H1 (cell line): ENCODE measurements at regions not wholly inside any gene's neighbourhood (a gene's known extent, or its start where the extent isn't known, plus 50 kb on each side); places are given as distances from the start of the nearest gene placed in this dataset.

Experiments
- CBX5 ChIP-seq: fragments of 300-800, 300-1000 bp; sonication (generic); IDR thresholded peaks from 2 replicates; pipeline ENCODE4 v1.7.1; 2016; ENCODE audit warnings: antibody characterized with exemption, low read length, low read depth
- CTCF ChIP-seq, 3 experiments: IDR thresholded peaks; 1 replicate in 2 of 3; 2 replicates in 1 of 3; pipeline versions ENCODE4 v1.5.1 to v1.6.1; 2011; ENCODE audit warnings: low read length in 3 of 3, mild to moderate bottlenecking in 3 of 3, inconsistent platforms in 2 of 3, low read depth in 1 of 3, moderate library complexity in 1 of 3; ENCODE audit not compliant: insufficient read depth in 1 of 3; ENCODE audit errors: control extremely low read depth in 1 of 3
- EGR1 ChIP-seq: IDR thresholded peaks from 2 replicates; pipeline ENCODE4 v1.6.1; 2011; ENCODE audit warnings: low read depth, low read length, borderline replicate concordance
- GABPA ChIP-seq: IDR thresholded peaks from 2 replicates; pipeline ENCODE4 v1.6.1; 2011; ENCODE audit warnings: mild to moderate bottlenecking, low read length, moderate library complexity, borderline replicate concordance; ENCODE audit not compliant: insufficient read depth
- JUN ChIP-seq: IDR thresholded peaks from 2 replicates; pipeline ENCODE4 v1.6.1; 2011; ENCODE audit warnings: low read depth, mild to moderate bottlenecking, improper control_type of control experiment, low read length
- MAFK ChIP-seq: IDR thresholded peaks from 2 replicates; pipeline ENCODE4 v1.6.1; 2012; ENCODE audit warnings: low read depth, mild to moderate bottlenecking, improper control_type of control experiment, low read length
- POLR2A ChIP-seq, 2 experiments: IDR thresholded peaks; 1 replicate in 1 of 2; 2 replicates in 1 of 2; pipeline ENCODE4 v1.6.1; 2011; ENCODE audit warnings: low read depth in 2 of 2, low read length in 2 of 2, mild to moderate bottlenecking in 2 of 2; ENCODE audit errors: control extremely low read depth in 1 of 2
- RAD21 ChIP-seq, 2 experiments: IDR thresholded peaks in 1 of 2; conservative IDR thresholded peaks in 1 of 2; 2 replicates each; pipeline ENCODE4 v1.6.1; 2011; ENCODE audit warnings: low read depth in 2 of 2, low read length in 2 of 2, improper control_type of control experiment in 1 of 2, inconsistent platforms in 1 of 2, mild to moderate bottlenecking in 1 of 2, moderate library complexity in 1 of 2

DNA sequence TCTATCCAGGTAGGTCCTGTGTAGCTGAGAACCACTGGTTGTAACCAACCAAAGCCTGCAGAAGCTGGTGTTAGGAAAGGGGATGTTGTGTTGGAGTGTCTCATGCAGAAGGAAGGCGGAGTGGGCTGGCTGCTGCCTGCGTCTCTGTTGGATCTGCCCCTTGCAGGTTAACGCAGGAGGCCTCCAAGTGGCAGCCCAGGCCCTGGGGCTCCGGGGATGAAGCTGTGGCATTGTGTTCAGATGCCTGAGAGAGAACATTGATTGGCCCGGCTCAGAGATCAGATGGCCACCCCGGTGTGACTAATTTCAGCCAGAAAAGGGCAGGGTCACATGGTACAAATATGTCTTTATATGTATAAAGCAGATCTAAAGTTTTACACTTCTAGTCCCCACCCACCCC is 216.0 kb downstream of the GLI2 start:
- TF ChIP-seq GABPA (no peak), CBX5 (no peak), CTCF (IDR thresholded peaks at IDR 0.05; ENCODE audit: control extremely low read depth in 1 of 3, insufficient read depth in 1 of 3, low read depth in 1 of 3, low read length in 3 of 3) (no peak), POLR2A (IDR thresholded peaks at IDR 0.05; ENCODE audit: control extremely low read depth in 1 of 2, low read depth in 2 of 2, low read length in 2 of 2) (no peak), RAD21 (IDR thresholded peaks at IDR 0.05 in 1 of 2, conservative IDR thresholded peaks at IDR 0.05 in 1 of 2; ENCODE audit: low read depth in 2 of 2, low read length in 2 of 2) (no peak), EGR1 (no peak), MAFK (no peak), JUN (no peak)
